Subcutaneous abdominal adipose tissue (tissue), 5 donors: ENCODE measurements at regions not wholly inside any gene's neighbourhood (a gene's known extent, or its start where the extent isn't known, plus 50 kb on each side); places are given as distances from the start of the nearest gene placed in this dataset.
A peak's percentile ranks its signal among the peaks of the same experiment; 100 is the strongest.

Source experiments
- H3K27ac ChIP-seq: one replicate; pipeline ENCODE4 v1.7.0; 2013; ENCODE audit warnings: low read depth, mild to moderate bottlenecking, inconsistent platforms, low read length, moderate library complexity
- H3K27me3 ChIP-seq, 5 donors: one replicate each; pipeline ENCODE4 v1.7.0; 2013; ENCODE audit warnings: low read length in 5 of 5, inconsistent platforms in 1 of 5; ENCODE audit not compliant: control insufficient read depth in 5 of 5, insufficient read depth in 4 of 5
- H3K36me3 ChIP-seq, 5 donors: one replicate each; pipeline ENCODE4 v1.7.0; 2013; ENCODE audit warnings: low read length in 5 of 5; ENCODE audit not compliant: control insufficient read depth in 5 of 5, insufficient read depth in 5 of 5
- H3K4me1 ChIP-seq, 5 donors: one replicate each; pipeline ENCODE4 v1.7.0; 2013; ENCODE audit warnings: low read length in 5 of 5, mild to moderate bottlenecking in 3 of 5, moderate library complexity in 1 of 5; ENCODE audit not compliant: control insufficient read depth in 5 of 5, insufficient read depth in 5 of 5
- H3K4me3 ChIP-seq, 5 donors: one replicate each; pipeline ENCODE4 v1.7.0; 2013; ENCODE audit warnings: low read length in 5 of 5, low read depth in 1 of 5
- H3K9ac ChIP-seq, 5 donors: one replicate each; pipeline ENCODE4 v1.7.0; 2013; ENCODE audit warnings: low read length in 5 of 5, mild to moderate bottlenecking in 4 of 5, moderate library complexity in 3 of 5
- H3K9me3 ChIP-seq, 5 donors: one replicate each; pipeline ENCODE4 v1.7.0; 2013; ENCODE audit warnings: low read length in 5 of 5; ENCODE audit not compliant: control insufficient read depth in 5 of 5
- donor health status: healthy.
- donor health status: healthy.
- donor health status: healthy.
- donor health status: healthy.
- donor health status: healthy.

DNA sequence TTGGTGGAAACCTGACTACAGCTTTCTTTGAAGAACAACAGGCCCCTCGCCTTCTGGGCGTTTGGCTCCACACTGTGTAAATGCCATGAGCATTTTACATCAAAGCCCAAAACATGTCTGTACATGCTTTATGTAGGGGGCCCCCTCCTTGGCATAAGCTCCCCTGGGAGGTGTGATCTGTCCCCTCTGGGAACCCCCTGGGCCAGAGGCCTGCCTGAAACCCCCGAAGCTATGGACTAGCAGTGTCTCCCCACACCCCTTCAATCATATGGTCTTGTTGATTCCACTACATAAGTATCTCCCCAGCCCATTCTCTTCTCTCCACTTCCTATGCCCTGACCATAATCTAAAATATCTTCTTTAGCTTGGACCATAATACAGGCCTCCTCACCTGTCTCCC lies 241.5 kb downstream of the C1orf94 start:
- Histone ChIP-seq H3K36me3 (no peaks in the 10 kb centered on the region), H3K4me3 (no peak overlapping the region), H3K9me3 (no peaks in the 10 kb centered on the region), H3K27ac (no peak overlapping the region), H3K4me1 (peaks cover 0 to 13% (median 12%) of the 10 kb centered on the region in 5 donors), H3K9ac (no peak overlapping the region), H3K27me3 (no peaks in the 10 kb centered on the region)

DNA sequence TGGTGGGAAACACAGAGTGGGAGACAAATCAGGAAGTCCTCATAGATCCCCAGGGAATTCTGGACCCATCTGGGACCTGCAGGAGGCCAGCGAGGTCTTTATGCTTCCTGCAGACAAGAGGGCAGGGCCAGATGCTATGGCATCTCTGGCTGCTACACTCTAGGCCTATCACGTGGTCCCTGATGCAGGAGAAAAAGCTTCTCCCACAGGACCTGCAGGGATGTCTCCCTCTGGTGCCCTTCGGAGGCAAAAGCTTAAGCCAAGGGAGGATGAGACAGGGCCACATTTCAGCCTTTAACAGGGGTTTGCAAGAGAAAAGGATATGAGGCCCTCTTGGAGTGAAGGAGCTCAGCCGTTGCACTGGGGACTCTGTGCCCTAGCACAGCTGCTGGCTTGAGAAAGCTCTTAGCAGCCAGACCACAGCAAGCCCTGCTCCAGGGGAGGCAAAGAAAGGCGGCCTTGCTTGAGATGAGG lies 243.0 kb downstream of the C1orf94 start:
- no peaks in the 10 kb centered on the region for H3K36me3 ChIP-seq
- peaks cover 0 to 11% (median 6%) of the 10 kb centered on the region in 5 donors for H3K4me1 ChIP-seq
- no peak overlapping the region for H3K27ac ChIP-seq
- H3K4me3 ChIP-seq = no peak overlapping the region
- no peaks in the 10 kb centered on the region for H3K9me3 ChIP-seq
- H3K27me3 ChIP-seq = no peaks in the 10 kb centered on the region
- H3K9ac ChIP-seq = no peak overlapping the region

- Histone ChIP-seq H3K9me3 (no peaks in the 10 kb centered on the region), H3K9ac (no peak overlapping the region), H3K36me3 (no peaks in the 10 kb centered on the region), H3K4me3 (no peak overlapping the region), H3K27ac (no peak overlapping the region), H3K4me1 (peaks cover 0 to 33% (median 21%) of the 10 kb centered on the region in 5 donors), H3K27me3 (no peaks in the 10 kb centered on the region)
Measured at GRCh38 chr1:34425046-34425445, 248.3 kb downstream of the C1orf94 start.

GRCh38 chr1:34425785-34426184 lies 249.1 kb downstream of the C1orf94 start:
- peak overlapping the region; percentile 52 for H3K27ac ChIP-seq

GRCh38 chr1:34426325-34426896 lies 249.7 kb downstream of the C1orf94 start:
- Histone ChIP-seq H3K4me1 (peaks cover 0 to 33% (median 21%) of the 10 kb centered on the region in 5 donors), H3K4me3 (no peak overlapping the region), H3K9ac (no peak overlapping the region), H3K9me3 (no peaks in the 10 kb centered on the region), H3K36me3 (no peaks in the 10 kb centered on the region), H3K27ac (peak overlapping the region; percentile 52), H3K27me3 (no peaks in the 10 kb centered on the region)

More at GRCh38 chr1:34425785-34426184, 249.1 kb downstream of the C1orf94 start:
- Histone ChIP-seq H3K27me3 (no peaks in the 10 kb centered on the region), H3K9me3 (no peaks in the 10 kb centered on the region), H3K36me3 (no peaks in the 10 kb centered on the region), H3K4me3 (no peak overlapping the region), H3K9ac (no peak overlapping the region), H3K4me1 (peaks cover 0 to 33% (median 21%) of the 10 kb centered on the region in 5 donors)

- Histone ChIP-seq H3K9me3 (no peaks in the 10 kb centered on the region), H3K9ac (no peak overlapping the region), H3K4me1 (peaks cover 0 to 33% (median 21%) of the 10 kb centered on the region in 5 donors), H3K27ac (no peak overlapping the region), H3K27me3 (no peaks in the 10 kb centered on the region), H3K36me3 (no peaks in the 10 kb centered on the region), H3K4me3 (no peak overlapping the region)
Measured at GRCh38 chr1:34427170-34427569, 250.5 kb downstream of the C1orf94 start.

GRCh38 chr1:34433099-34433498 lies 256.4 kb downstream of the C1orf94 start:
- no peak overlapping the region for H3K9ac ChIP-seq
- no peaks in the 10 kb centered on the region for H3K36me3 ChIP-seq
- no peaks in the 10 kb centered on the region for H3K27me3 ChIP-seq
- peaks cover 0 to 4% (median 0%) of the 10 kb centered on the region in 5 donors for H3K4me1 ChIP-seq
- no peaks in the 10 kb centered on the region for H3K9me3 ChIP-seq
- no peak overlapping the region for H3K4me3 ChIP-seq
- no peak overlapping the region for H3K27ac ChIP-seq

- H3K27ac ChIP-seq = no peak overlapping the region
- H3K9ac ChIP-seq = no peak overlapping the region
- no peaks in the 10 kb centered on the region for H3K27me3 ChIP-seq
Measured at GRCh38 chr1:34436836-34437235, 260.1 kb downstream of the C1orf94 start.

DNA sequence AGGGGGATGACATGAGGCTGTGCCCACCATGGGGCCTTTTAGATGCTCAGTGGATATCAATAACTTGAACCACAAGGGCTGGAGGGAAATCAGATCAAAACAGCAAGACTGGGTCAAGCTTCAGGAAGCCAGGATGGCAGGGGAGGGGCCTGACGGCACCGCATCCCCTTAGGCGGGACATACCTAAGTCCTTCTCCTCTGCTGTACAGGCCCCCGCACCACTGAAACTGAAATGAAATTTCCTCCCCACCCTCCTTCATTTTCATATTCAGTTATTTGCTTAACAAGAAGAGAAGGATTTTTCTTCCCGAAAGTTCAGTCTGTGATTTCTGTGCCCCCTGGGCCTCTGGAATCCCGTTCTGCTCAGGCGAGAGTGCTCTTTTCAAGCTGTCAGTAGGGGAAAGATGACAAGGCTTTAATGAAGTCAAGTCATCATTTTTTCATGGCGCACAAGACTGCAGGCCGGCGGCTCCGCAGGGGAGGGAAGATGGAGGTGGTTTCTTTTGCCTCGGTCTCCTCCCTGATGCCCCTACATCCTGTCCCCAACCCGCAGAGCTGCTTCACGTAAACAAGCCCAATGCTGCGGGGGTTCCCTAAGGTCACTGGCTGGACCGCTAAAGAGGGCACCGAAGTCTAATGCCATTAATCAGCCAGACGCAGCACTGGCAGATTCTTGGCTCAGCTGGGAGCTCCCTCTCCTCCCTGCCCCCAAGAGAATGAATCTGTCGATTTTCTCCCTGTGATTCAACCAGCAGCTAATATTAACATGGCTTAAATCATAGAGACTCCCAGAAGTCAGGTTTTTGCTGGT lies 264.8 kb downstream of the C1orf94 start:
- Histone ChIP-seq H3K27me3 (peaks cover 0 to 12% (median 0%) of the 10 kb centered on the region in 5 donors), H3K4me3 (peak overlapping the region in 2 of 5 donors; percentile 43 to 45), H3K9me3 (peaks cover 0 to 2% (median 0%) of the 10 kb centered on the region in 5 donors), H3K27ac (no peak overlapping the region), H3K36me3 (no peaks in the 10 kb centered on the region), H3K4me1 (peaks cover 0 to 10% (median 0%) of the 10 kb centered on the region in 5 donors), H3K9ac (no peak overlapping the region)

More at GRCh38 chr1:34436836-34437235, 260.1 kb downstream of the C1orf94 start:
- Histone ChIP-seq H3K4me1 (peaks cover 0 to 6% (median 0%) of the 10 kb centered on the region in 5 donors), H3K4me3 (no peak overlapping the region), H3K36me3 (no peaks in the 10 kb centered on the region), H3K9me3 (peaks cover 0 to 2% (median 0%) of the 10 kb centered on the region in 5 donors)

DNA sequence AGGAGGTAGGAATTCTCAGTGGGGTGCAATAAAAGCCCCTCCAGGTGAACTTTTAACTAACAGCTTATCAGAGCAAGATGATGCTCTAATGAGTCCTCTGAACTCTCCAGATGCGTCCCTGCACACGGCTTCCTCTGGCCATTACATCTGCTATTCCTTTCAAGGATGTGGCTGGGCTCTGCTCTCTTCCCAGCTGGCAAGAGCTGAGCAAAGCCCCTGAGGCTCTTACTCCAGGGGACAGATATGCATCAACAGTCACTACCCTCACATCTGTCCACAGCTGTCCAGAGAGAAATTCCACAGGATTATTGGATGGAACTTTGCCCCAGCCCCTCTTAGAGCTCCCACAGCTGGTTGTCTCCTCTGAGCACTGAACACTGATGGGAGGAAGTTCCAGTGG lies 267.8 kb downstream of the C1orf94 start:
- Histone ChIP-seq H3K9ac (no peak overlapping the region), H3K4me3 (no peak overlapping the region), H3K27me3 (peaks cover 0 to 16% (median 0%) of the 10 kb centered on the region in 5 donors), H3K4me1 (peaks cover 0 to 10% (median 0%) of the 10 kb centered on the region in 5 donors), H3K9me3 (peaks cover 0 to 2% (median 0%) of the 10 kb centered on the region in 5 donors), H3K27ac (no peak overlapping the region), H3K36me3 (no peaks in the 10 kb centered on the region)
